Loucy (cell line): ENCODE measurements at regions not wholly inside any gene's neighbourhood (a gene's known extent, or its start where the extent isn't known, plus 50 kb on each side); places are given as distances from the start of the nearest gene placed in this dataset.

Experiments
- CTCF ChIP-seq: fragments of 200-600 bp; sonication (generic); conservative IDR thresholded peaks from 2 replicates; pipeline ENCODE4 v1.5.1; 2014; ENCODE audit warnings: mild to moderate bottlenecking, antibody characterized with exemption, low read length
- EZH2phosphoT487 ChIP-seq: fragments of 200-600 bp; IDR thresholded peaks from 2 replicates; pipeline ENCODE4 v1.6.1; 2018; ENCODE audit warnings: antibody characterized with exemption, mild to moderate bottlenecking, moderate library complexity, borderline replicate concordance

- TF ChIP-seq EZH2phosphoT487 (no peak), CTCF (no peak)
These were observed 279.7 kb downstream of the MEIS1 start for GRCh38 chr2:66714610-66715009.
